ENCODE measurements at regions not wholly inside any gene's neighbourhood (a gene's known extent, or its start where the extent isn't known, plus 50 kb on each side); places are given as distances from the start of the nearest gene placed in this dataset.

DNA sequence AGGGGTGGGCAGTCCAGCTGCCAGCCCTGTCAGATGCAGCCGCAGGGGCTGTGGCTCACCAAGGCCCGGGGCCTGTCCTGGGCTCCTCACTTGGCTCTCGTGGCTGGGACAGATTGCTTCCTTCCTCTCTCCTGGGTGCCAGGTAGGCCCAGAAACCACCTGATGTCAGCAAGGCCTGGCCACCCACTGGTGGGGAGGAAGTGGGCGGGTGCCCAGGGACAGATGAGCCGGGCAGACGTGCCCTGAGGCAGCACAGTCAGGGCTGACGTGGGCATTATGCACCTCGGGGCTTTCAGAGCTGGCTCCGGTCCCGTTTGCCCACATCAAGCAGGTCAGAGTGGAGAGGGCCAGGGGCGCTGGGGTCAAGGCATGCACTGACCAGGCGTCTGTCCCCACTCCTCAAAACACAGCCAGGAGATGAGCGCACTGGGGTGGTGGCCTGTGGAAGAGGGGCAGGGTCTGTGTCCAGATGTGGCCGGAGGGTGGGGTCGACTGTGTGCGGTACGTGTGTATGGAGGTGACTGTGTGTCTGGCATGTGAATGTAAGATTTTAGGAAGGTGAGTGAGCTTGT lies 133.2 kb upstream of the PTPN1 start:
- TF ChIP-seq, protein P1, sequence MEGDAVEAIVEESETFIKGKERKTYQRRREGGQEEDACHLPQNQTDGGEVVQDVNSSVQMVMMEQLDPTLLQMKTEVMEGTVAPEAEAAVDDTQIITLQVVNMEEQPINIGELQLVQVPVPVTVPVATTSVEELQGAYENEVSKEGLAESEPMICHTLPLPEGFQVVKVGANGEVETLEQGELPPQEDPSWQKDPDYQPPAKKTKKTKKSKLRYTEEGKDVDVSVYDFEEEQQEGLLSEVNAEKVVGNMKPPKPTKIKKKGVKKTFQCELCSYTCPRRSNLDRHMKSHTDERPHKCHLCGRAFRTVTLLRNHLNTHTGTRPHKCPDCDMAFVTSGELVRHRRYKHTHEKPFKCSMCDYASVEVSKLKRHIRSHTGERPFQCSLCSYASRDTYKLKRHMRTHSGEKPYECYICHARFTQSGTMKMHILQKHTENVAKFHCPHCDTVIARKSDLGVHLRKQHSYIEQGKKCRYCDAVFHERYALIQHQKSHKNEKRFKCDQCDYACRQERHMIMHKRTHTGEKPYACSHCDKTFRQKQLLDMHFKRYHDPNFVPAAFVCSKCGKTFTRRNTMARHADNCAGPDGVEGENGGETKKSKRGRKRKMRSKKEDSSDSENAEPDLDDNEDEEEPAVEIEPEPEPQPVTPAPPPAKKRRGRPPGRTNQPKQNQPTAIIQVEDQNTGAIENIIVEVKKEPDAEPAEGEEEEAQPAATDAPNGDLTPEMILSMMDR (IDR thresholded peaks at IDR 0.05; ENCODE audit: low read depth, low read length), result no peak
- TF ChIP-seq, protein P2, sequence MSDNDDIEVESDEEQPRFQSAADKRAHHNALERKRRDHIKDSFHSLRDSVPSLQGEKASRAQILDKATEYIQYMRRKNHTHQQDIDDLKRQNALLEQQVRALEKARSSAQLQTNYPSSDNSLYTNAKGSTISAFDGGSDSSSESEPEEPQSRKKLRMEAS (IDR thresholded peaks at IDR 0.05; ENCODE audit: low read depth, low read length), result no peak
- no peak for TF ChIP-seq MYC (IDR thresholded peaks at IDR 0.05; ENCODE audit: low read depth, low read length)

All from NB4 (cell line).